ENCODE measurements at regions not wholly inside any gene's neighbourhood (a gene's known extent, or its start where the extent isn't known, plus 50 kb on each side); places are given as distances from the start of the nearest gene placed in this dataset.

DNA sequence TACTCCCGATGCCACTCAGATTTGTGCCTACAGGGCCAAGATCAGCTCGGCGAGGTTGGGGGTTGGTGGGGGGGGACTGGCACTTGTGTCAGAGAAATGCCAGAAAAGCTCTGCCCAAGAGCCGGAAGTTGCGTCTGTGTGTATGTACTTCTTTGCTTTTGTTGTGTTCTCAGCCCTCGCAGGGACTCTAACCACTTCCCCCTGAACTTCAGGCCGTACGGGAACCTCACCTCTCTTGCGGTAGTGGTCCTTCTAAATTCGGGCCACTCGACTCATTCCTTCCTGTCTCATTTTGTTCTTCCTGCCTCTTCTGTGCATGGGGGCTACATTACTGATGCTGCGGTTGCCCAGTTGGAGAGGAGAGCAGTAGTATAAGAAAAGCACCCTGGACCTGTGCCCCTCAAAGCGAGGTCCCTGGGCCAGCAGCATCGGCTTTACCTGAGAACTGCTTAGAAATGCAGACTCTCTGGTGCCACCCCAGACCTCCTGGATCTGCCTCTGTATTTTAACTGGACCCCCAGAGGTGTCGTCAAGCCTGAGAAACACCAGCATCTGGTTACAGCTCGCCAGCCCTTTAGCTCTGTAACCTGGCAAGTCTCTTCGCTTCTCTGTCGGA lies 146.3 kb upstream of the RPS6KA3 start:
- peak; percentile 20 for DNase-seq (ENCODE audit: extremely low read depth, insufficient read length)
- H3K36me3 ChIP-seq (ENCODE audit: control insufficient read depth, insufficient read depth, low read length): no peaks in the 10 kb centered on the region
- TF ChIP-seq, protein P1, sequence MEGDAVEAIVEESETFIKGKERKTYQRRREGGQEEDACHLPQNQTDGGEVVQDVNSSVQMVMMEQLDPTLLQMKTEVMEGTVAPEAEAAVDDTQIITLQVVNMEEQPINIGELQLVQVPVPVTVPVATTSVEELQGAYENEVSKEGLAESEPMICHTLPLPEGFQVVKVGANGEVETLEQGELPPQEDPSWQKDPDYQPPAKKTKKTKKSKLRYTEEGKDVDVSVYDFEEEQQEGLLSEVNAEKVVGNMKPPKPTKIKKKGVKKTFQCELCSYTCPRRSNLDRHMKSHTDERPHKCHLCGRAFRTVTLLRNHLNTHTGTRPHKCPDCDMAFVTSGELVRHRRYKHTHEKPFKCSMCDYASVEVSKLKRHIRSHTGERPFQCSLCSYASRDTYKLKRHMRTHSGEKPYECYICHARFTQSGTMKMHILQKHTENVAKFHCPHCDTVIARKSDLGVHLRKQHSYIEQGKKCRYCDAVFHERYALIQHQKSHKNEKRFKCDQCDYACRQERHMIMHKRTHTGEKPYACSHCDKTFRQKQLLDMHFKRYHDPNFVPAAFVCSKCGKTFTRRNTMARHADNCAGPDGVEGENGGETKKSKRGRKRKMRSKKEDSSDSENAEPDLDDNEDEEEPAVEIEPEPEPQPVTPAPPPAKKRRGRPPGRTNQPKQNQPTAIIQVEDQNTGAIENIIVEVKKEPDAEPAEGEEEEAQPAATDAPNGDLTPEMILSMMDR (IDR thresholded peaks at IDR 0.05; ENCODE audit: insufficient read depth, low read length, poor library complexity, severe bottlenecking): no peak
- H3K4me3 ChIP-seq (replicated peaks; ENCODE audit: low read depth, low read length): no peak overlapping the region
- no peaks in the 10 kb centered on the region for H3K27me3 ChIP-seq (replicated peaks; ENCODE audit: control insufficient read depth, insufficient read depth, low read length)

DNA sequence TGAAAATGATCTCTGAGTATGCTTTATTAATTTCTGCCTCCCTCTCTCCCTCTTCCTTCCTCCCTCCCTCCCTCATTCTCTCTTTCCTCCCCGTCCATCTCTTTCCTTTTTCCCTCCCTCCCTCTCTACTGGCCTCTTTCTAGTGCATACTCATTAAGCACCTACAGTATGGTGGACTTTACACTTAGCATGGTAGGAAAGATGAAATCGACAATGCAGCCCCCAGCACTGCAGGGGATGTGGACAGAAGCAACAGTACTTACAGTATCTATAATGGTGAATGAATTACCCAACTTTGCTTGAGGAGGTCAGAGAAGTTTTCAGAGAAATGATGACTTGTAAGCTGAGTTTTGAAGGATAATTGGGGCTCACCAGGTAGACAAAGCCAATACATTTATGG lies 143.8 kb upstream of the RPS6KA3 start:
- no peaks in the 10 kb centered on the region for H3K36me3 ChIP-seq (ENCODE audit: control insufficient read depth, insufficient read depth, low read length)
- no peaks in the 10 kb centered on the region; the same call in 1 of the 2 replicates for H3K27me3 ChIP-seq (replicated peaks; ENCODE audit: control insufficient read depth, insufficient read depth, low read length)
- no peak for DNase-seq (ENCODE audit: extremely low read depth, insufficient read length)
- H3K4me3 ChIP-seq (replicated peaks; ENCODE audit: low read depth, low read length): no peak overlapping the region
- TF ChIP-seq, protein P1 (IDR thresholded peaks at IDR 0.05; ENCODE audit: insufficient read depth, low read length, poor library complexity, severe bottlenecking): no peak

DNA sequence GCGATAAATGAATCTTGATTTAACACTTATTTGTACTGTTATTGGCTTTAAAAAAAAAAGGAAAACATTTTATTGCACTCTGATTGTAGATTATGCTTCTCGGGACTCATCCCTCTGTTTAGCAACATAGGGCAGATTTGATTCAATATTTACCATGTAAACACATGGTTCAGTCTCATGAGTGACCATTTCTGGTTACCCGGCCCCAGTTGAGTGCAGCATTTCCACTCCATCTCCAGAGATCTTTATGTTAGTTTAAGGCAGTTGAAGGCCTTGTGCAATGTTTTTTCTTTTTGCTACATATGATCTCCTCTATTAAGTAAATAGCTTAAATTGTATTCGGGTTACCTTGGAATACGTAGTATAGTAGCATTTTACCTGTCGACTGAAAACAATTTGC lies 143.3 kb upstream of the RPS6KA3 start:
- H3K27me3 ChIP-seq (replicated peaks; ENCODE audit: control insufficient read depth, insufficient read depth, low read length): no peaks in the 10 kb centered on the region; the same call in 1 of the 2 replicates

DNA sequence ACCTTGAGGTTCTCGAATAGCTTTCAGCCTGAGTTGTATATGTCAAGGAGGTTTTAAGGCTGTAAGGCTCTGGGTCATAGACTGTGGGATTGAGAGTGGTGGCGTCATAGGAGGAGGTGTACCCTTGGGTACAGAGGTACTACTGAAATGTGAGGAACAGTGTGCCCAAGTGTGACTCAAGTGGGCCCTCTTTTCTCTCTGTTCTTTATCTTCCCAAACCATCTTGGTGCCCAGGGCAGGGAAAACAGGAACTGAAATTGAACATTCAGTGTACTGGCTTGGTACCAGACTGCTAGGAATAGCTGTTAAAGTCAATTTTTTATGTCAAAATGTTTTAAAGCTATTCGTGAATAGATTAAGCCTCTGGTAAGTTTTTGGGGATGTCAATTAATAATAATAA lies 136.2 kb upstream of the RPS6KA3 start:
- no peak overlapping the region for H3K4me3 ChIP-seq (replicated peaks; ENCODE audit: low read depth, low read length)
- TF ChIP-seq, protein P1 (IDR thresholded peaks at IDR 0.05; ENCODE audit: insufficient read depth, low read length, poor library complexity, severe bottlenecking): no peak
- no peak for DNase-seq (ENCODE audit: extremely low read depth, insufficient read length)

More for the DNA sequence above, 143.3 kb upstream of the RPS6KA3 start:
- Histone ChIP-seq H3K36me3 (ENCODE audit: control insufficient read depth, insufficient read depth, low read length) (no peaks in the 10 kb centered on the region), H3K4me3 (replicated peaks; ENCODE audit: low read depth, low read length) (no peak overlapping the region)
- TF ChIP-seq, protein P1 (IDR thresholded peaks at IDR 0.05; ENCODE audit: insufficient read depth, low read length, poor library complexity, severe bottlenecking): no peak
- no peak for DNase-seq (ENCODE audit: extremely low read depth, insufficient read length)

DNA sequence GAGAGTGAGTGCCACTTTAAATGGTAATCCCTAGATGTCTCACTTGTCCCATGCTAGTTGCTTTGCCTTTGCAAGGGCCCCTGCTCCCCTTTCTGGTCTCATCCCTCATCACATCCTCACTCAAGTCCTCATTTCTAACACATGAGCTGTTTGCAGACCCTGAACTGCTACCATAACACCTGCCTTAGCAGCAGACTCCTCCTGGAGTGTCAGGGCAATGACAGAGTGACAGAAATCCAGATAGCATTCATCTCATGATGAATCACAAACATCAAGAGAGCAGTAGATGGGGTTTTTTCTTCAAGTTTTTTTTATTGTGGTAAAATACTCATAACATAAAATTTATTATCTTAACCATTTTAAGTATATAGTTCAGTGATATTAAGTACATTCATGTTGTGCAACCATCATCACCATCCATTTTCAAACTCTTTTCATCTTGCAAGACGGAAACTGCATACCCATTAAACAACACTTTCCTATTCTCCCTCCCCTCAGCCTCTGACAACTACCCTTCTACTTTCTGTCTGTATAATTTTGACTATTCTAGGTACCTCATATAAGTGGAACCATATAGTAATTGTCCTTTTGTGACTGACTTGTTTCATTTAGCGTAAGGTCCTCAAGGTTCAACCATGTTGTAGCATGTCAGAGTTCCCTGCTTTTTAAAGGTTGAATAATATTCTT lies 133.2 kb upstream of the RPS6KA3 start:
- DNase-seq (ENCODE audit: extremely low read depth, insufficient read length): no peak
- H3K36me3 ChIP-seq (ENCODE audit: control insufficient read depth, insufficient read depth, low read length): no peaks in the 10 kb centered on the region
- TF ChIP-seq, protein P1 (IDR thresholded peaks at IDR 0.05; ENCODE audit: insufficient read depth, low read length, poor library complexity, severe bottlenecking): no peak
- no peak overlapping the region for H3K4me3 ChIP-seq (replicated peaks; ENCODE audit: low read depth, low read length)
- H3K27me3 ChIP-seq (replicated peaks; ENCODE audit: control insufficient read depth, insufficient read depth, low read length): no peaks in the 10 kb centered on the region

More for the DNA sequence above, 136.2 kb upstream of the RPS6KA3 start:
- no peaks in the 10 kb centered on the region; the same call in 1 of the 2 replicates for H3K27me3 ChIP-seq (replicated peaks; ENCODE audit: control insufficient read depth, insufficient read depth, low read length)
- no peaks in the 10 kb centered on the region for H3K36me3 ChIP-seq (ENCODE audit: control insufficient read depth, insufficient read depth, low read length)
